Loucy (cell line): ENCODE measurements at regions not wholly inside any gene's neighbourhood (a gene's known extent, or its start where the extent isn't known, plus 50 kb on each side); places are given as distances from the start of the nearest gene placed in this dataset.

Source experiments
- H2AFZ ChIP-seq: fragments of 200-600 bp; sonication (generic); 2 replicates; pipeline ENCODE4 v1.6.0; 2016; ENCODE audit warnings: antibody characterized with exemption, mild to moderate bottlenecking, low read length, moderate library complexity
- H3F3A ChIP-seq: fragments of 200-600 bp; 2 replicates; pipeline ENCODE4 v1.6.0; 2016; ENCODE audit warnings: antibody characterized with exemption, low read depth, mild to moderate bottlenecking
- H3K27me3 ChIP-seq: fragments of 200-600 bp; sonication (generic); 2 replicates; pipeline ENCODE4 v1.6.1; 2014; ENCODE audit warnings: low read length, mild to moderate bottlenecking; ENCODE audit not compliant: insufficient read depth, poor library complexity, severe bottlenecking
- H3K36me3 ChIP-seq: fragments of 200-600 bp; sonication (generic); 2 replicates; pipeline ENCODE4 v1.6.1; 2016; ENCODE audit warnings: low read length; ENCODE audit not compliant: insufficient read depth
- H3K4me1 ChIP-seq: fragments of 200-600 bp; sonication (generic); 2 replicates; pipeline ENCODE4 v1.5.1; 2014; ENCODE audit warnings: low read length, mild to moderate bottlenecking; ENCODE audit not compliant: insufficient read depth, poor library complexity, severe bottlenecking
- H3K4me2 ChIP-seq: fragments of 200-600 bp; sonication (generic); 2 replicates; pipeline ENCODE4 v1.6.0; 2014; ENCODE audit warnings: antibody characterized with exemption, low read length, low read depth, mild to moderate bottlenecking; ENCODE audit not compliant: poor library complexity, severe bottlenecking
- H3K4me3 ChIP-seq: fragments of 200-600 bp; sonication (generic); 2 replicates; pipeline ENCODE4 v1.5.1; 2014; ENCODE audit warnings: low read length, mild to moderate bottlenecking, mixed read lengths; ENCODE audit not compliant: poor library complexity, severe bottlenecking
- H3K79me2 ChIP-seq: fragments of 200-600 bp; sonication (generic); 2 replicates; pipeline ENCODE4 v1.6.1; 2014; ENCODE audit warnings: low read length; ENCODE audit not compliant: insufficient read depth
- H3K9ac ChIP-seq: fragments of 200-600 bp; sonication (generic); 2 replicates; pipeline ENCODE4 v1.6.0; 2014; ENCODE audit warnings: mild to moderate bottlenecking, low read depth, low read length, moderate library complexity; ENCODE audit not compliant: poor library complexity, severe bottlenecking
- H3K9me2 ChIP-seq: fragments of 200-600 bp; sonication (generic); replicated peaks from 2 replicates; pipeline ENCODE4 v1.6.1; 2016; ENCODE audit warnings: low read depth, low read length, mixed read lengths
- H3K9me3 ChIP-seq: fragments of 200-600 bp; sonication (generic); 2 replicates; pipeline ENCODE4 v1.6.1; 2014; ENCODE audit warnings: mild to moderate bottlenecking, antibody characterized with exemption, low read length, low read depth; ENCODE audit not compliant: insufficient read depth
- H4K20me1 ChIP-seq: fragments of 200-600 bp; sonication (generic); 2 replicates; pipeline ENCODE4 v1.6.0; 2014; ENCODE audit warnings: antibody characterized with exemption, low read length, mild to moderate bottlenecking; ENCODE audit not compliant: insufficient read depth, poor library complexity, severe bottlenecking
- CTCF ChIP-seq: fragments of 200-600 bp; sonication (generic); conservative IDR thresholded peaks from 2 replicates; pipeline ENCODE4 v1.5.1; 2014; ENCODE audit warnings: mild to moderate bottlenecking, antibody characterized with exemption, low read length
- EZH2phosphoT487 ChIP-seq: fragments of 200-600 bp; IDR thresholded peaks from 2 replicates; pipeline ENCODE4 v1.6.1; 2018; ENCODE audit warnings: antibody characterized with exemption, mild to moderate bottlenecking, moderate library complexity, borderline replicate concordance

DNA sequence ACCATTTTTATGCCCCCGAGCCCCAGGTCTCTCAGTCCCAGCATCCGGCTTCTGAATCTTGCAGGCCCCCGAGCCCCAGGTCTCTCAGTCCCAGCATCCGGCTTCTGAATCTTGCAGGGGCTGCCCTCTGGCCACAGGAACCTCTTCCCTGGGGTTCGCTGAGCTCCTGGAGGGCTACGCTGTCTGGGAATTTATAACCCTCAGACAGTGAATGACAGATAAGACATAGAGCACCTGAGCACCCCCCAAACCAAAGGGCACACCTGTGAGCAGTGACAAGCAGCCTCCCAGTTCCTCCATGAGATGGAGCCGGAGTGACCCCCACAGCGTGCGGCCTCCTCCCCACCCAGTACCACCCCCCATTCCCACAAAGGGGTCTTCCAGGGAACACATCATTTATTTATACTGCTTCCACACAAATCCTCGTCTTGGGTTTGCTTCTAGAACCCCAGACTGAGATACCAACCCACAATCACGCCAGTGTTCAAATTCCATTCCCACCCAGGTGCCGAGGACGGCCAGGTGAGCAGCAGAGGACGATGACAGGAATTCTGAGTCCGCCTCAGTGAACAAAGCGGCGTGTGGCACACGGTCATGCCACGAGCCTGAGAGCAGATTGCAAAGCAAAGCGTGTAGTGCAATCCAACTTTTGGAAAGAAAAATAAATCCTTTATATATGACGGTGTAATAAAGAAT, 57.7 kb upstream of the FAM20C start:
- no peaks in the 10 kb centered on the region for H3K27me3 ChIP-seq
- no peaks in the 10 kb centered on the region for H3K9me2 ChIP-seq
- no peak overlapping the region for H3K4me3 ChIP-seq
- H3F3A ChIP-seq = no peaks in the 10 kb centered on the region
- TF ChIP-seq CTCF = no peak
- TF ChIP-seq EZH2phosphoT487 = no peak
- H4K20me1 ChIP-seq = no peaks in the 10 kb centered on the region
- H3K9me3 ChIP-seq = no peaks in the 10 kb centered on the region; the same call in 1 of the 2 replicates
- H2AFZ ChIP-seq = no peak overlapping the region
- H3K9ac ChIP-seq = no peak overlapping the region
- no peaks in the 10 kb centered on the region for H3K4me1 ChIP-seq
- H3K79me2 ChIP-seq = no peaks in the 10 kb centered on the region
- no peaks in the 10 kb centered on the region for H3K36me3 ChIP-seq
- H3K4me2 ChIP-seq = no peak overlapping the region

DNA sequence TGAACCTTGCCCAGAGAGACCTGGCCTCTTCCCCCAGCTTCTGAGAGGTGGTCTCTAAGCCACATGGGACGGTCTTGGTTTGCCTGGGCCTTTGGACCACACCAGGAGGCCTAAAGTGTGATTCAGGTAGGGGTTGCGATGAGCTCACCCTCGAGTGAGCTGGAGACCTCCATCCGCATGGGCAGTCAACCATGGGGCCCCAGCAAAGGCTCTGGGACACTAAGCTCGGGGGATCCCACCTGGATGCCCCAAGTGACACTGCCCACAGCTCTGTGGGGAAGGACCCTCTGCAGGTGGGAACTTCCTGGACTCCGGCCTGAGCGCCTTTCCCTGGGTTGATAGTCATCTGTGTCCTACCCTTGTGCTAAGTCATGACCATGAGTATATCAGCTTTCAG, 57.1 kb upstream of the FAM20C start:
- H2AFZ ChIP-seq = no peak overlapping the region

DNA sequence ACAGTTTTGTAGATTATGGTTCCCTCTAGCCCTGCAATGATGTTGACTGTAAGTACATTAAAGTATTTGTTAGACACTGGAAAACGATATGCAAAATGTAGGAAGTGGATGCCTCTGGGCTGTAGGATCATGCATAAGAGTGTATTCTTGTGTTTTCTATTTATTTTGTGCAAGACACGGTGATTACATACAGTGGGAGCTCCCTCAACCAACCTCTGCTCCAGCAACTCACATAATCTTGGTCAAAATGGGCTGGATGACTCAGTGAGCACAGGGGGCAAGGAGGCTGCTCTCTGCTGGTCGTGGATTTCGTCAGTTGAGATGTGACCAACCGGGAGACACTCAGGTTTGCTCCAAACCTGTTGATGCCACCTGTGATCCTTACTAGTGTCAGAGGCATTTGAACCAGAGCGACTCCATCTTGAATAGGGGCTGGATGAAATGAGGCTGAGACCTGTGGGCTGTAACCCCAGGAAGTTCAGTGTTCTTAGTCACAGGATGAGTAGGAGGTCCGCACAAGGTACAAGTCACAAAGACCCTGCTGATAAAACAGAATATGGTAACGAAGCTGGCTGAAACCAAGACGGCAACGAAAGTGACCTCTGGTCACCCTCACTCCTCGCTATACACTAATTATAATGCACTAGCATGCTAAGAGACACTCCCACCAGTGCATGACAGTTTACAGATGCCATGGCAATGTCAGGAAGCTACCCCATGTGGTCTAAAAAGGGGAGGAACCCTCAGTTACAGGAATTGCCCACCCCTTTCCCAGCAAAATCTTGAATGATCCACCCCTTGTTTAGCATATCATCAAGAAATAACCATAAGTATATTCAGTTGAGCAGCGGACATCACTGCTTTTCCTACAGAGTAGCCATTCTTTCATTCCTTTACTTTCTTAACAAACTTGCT, 56.4 kb upstream of the FAM20C start:
- Histone ChIP-seq H3F3A (no peaks in the 10 kb centered on the region), H3K9ac (no peak overlapping the region), H3K9me2 (no peaks in the 10 kb centered on the region), H3K4me3 (no peak overlapping the region), H3K36me3 (no peaks in the 10 kb centered on the region), H3K27me3 (no peaks in the 10 kb centered on the region), H3K79me2 (no peaks in the 10 kb centered on the region), H3K4me1 (no peaks in the 10 kb centered on the region), H3K4me2 (no peak overlapping the region), H3K9me3 (no peaks in the 10 kb centered on the region; the same call in 1 of the 2 replicates), H4K20me1 (no peaks in the 10 kb centered on the region), H2AFZ (no peak overlapping the region)
- TF ChIP-seq EZH2phosphoT487 (no peak), CTCF (no peak)

More for the DNA sequence above, 57.1 kb upstream of the FAM20C start:
- Histone ChIP-seq H3K36me3 (no peaks in the 10 kb centered on the region), H3K27me3 (no peaks in the 10 kb centered on the region), H3K4me2 (no peak overlapping the region), H3K9me2 (no peaks in the 10 kb centered on the region), H3K9ac (no peak overlapping the region), H3K4me1 (no peaks in the 10 kb centered on the region), H3K4me3 (no peak overlapping the region), H3K9me3 (no peaks in the 10 kb centered on the region; the same call in 1 of the 2 replicates), H3F3A (no peaks in the 10 kb centered on the region), H3K79me2 (no peaks in the 10 kb centered on the region), H4K20me1 (no peaks in the 10 kb centered on the region)
- TF ChIP-seq CTCF (no peak), EZH2phosphoT487 (no peak)
